ENCODE measurements at regions not wholly inside any gene's neighbourhood (a gene's known extent, or its start where the extent isn't known, plus 50 kb on each side); places are given as distances from the start of the nearest gene placed in this dataset.

- Histone ChIP-seq H3K4me1 (ENCODE audit: insufficient read depth) (peaks cover 7% of the 10 kb centered on the region), H3K36me3 (no peaks in the 10 kb centered on the region), H3K27ac (no peak overlapping the region), H3K27me3 (no peaks in the 10 kb centered on the region), H3K9me3 (no peaks in the 10 kb centered on the region), H3K4me3 (no peak overlapping the region)
- no peak for TF ChIP-seq POLR2A (IDR thresholded peaks at IDR 0.05)
- no peak for TF ChIP-seq EP300 (IDR thresholded peaks at IDR 0.05)
- TF ChIP-seq CTCF (IDR thresholded peaks at IDR 0.05) = no peak
- no peak for DNase-seq
- WGBS, 3 donors = 90 to 94% (median 92%) methylated on average over 2 of the region's 2 CpGs
- intact Hi-C loops (cut with DNase I) = loop anchor here in 1 of 4 donors (5.0 kb wide), 1 partner anchor 528 kb away; the partner anchor contains the start of gene RRP15
Observed at GRCh38 chr1:218815076-218815475, 358.6 kb upstream of the LYPLAL1 start.

- peak; percentile 20 to 34 (median 27) for DNase-seq
- Histone ChIP-seq H3K36me3 (no peaks in the 10 kb centered on the region), H3K27ac (peak overlapping the region in 1 of 2 donors; percentile 22), H3K9me3 (no peaks in the 10 kb centered on the region), H3K27me3 (no peaks in the 10 kb centered on the region), H3K4me1 (ENCODE audit: insufficient read depth) (peaks cover 7% of the 10 kb centered on the region), H3K4me3 (no peak overlapping the region)
- WGBS, 3 donors = 30 to 40% (median 36%) methylated on average over 4 of the region's 4 CpGs
- TF ChIP-seq CTCF (IDR thresholded peaks at IDR 0.05) (no peak), POLR2A (IDR thresholded peaks at IDR 0.05) (no peak), EP300 (IDR thresholded peaks at IDR 0.05) (no peak)
- intact Hi-C loops (cut with DNase I) = loop anchor here in 1 of 4 donors (5.0 kb wide), 1 partner anchor 530 kb away; the partner anchor contains the start of gene RRP15
Observed at GRCh38 chr1:218817071-218817470, 356.6 kb upstream of the LYPLAL1 start.

- Histone ChIP-seq H3K9me3 (no peaks in the 10 kb centered on the region), H3K4me1 (ENCODE audit: insufficient read depth) (peaks cover 7% of the 10 kb centered on the region), H3K36me3 (no peaks in the 10 kb centered on the region), H3K4me3 (no peak overlapping the region), H3K27ac (peak overlapping the region in 1 of 2 donors; percentile 25), H3K27me3 (no peaks in the 10 kb centered on the region)
- intact Hi-C loops (cut with DNase I) = loop anchor here in 1 of 4 donors (5.0 kb wide), 1 partner anchor 531 kb away; the partner anchor contains the start of gene RRP15
- WGBS, 3 donors = 10 to 20% (median 19%) methylated on average over 8 of the region's 8 CpGs
- no peak for TF ChIP-seq CTCF (IDR thresholded peaks at IDR 0.05)
- DNase-seq = peak in 3 of 5 donors; percentile 15 to 33 (median 18)
Observed at GRCh38 chr1:218817691-218818465, 355.8 kb upstream of the LYPLAL1 start.

GRCh38 chr1:218823291-218823900 is 350.3 kb upstream of the LYPLAL1 start:
- Histone ChIP-seq H3K27ac (no peak overlapping the region), H3K36me3 (no peaks in the 10 kb centered on the region), H3K9me3 (no peaks in the 10 kb centered on the region), H3K4me1 (ENCODE audit: insufficient read depth) (peaks cover 3% of the 10 kb centered on the region), H3K27me3 (no peaks in the 10 kb centered on the region), H3K4me3 (no peak overlapping the region)
- intact Hi-C loops (cut with DNase I) = no loop called here
- WGBS, 3 donors = 65 to 78% (median 71%) methylated on average over 4 of the region's 4 CpGs
- no peak for DNase-seq
- TF ChIP-seq CTCF (IDR thresholded peaks at IDR 0.05) (no peak), EP300 (IDR thresholded peaks at IDR 0.05) (no peak), POLR2A (IDR thresholded peaks at IDR 0.05) (no peak)

Measured in ovary (tissue), 7 donors.